HEK293 (cell line): ENCODE measurements at regions not wholly inside any gene's neighbourhood (a gene's known extent, or its start where the extent isn't known, plus 50 kb on each side); places are given as distances from the start of the nearest gene placed in this dataset.

ENCODE experiments used
- CTCF ChIA-PET: fragments of 350-600 bp; formaldehyde crosslinking; extraction: SDS; loops from one replicate; lab custom pipeline; 2021; ENCODE audit warnings: antibody characterized with exemption; lab: Yijun Ruan, JAX
- POLR2A ChIA-PET: fragments of 300-600 bp; formaldehyde crosslinking; extraction: SDS; loops from one replicate; lab custom pipeline; 2020; ENCODE audit warnings: antibody characterized with exemption, inconsistent platforms; lab: Yijun Ruan, JAX
- H3K27ac ChIP-seq: fragments of 200-500 bp; sonication (Bioruptor generic); 2 replicates; pipeline ENCODE4 v1.5.1; 2014; ENCODE audit warnings: low read depth, low read length, control low read depth, inconsistent platforms; ENCODE audit errors: extremely low read depth
- H3K36me3 ChIP-seq, 2 experiments: fragments of 200-500 bp in 1 of 2; sonication (Bioruptor generic) in 1 of 2; 1 replicate in 1 of 2; 2 replicates in 1 of 2; pipeline ENCODE4 v1.5.1; 2014 to 2017; ENCODE audit warnings: inconsistent platforms in 2 of 2, low read length in 2 of 2; ENCODE audit not compliant: control insufficient read depth in 2 of 2, insufficient read depth in 1 of 2
- H3K4me1 ChIP-seq: fragments of 200-500 bp; sonication (Bioruptor generic); 2 replicates; pipeline ENCODE4 v1.5.1; 2014; ENCODE audit warnings: mild to moderate bottlenecking, low read length, inconsistent platforms; ENCODE audit not compliant: control insufficient read depth, insufficient read depth
- H3K4me3 ChIP-seq: 2 replicates; pipeline ENCODE4 v1.5.1; 2011; ENCODE audit warnings: low read depth, mild to moderate bottlenecking, control low read depth, low read length, moderate library complexity
- H3K9me3 ChIP-seq: fragments of 200-500 bp; sonication (Bioruptor generic); 2 replicates; pipeline ENCODE4 v1.5.1; 2014; ENCODE audit warnings: low read depth, low read length, inconsistent platforms; ENCODE audit not compliant: control insufficient read depth, insufficient read depth
- GLI2 ChIP-seq: fragments of 450-650 bp; formaldehyde crosslinking; IDR thresholded peaks from 2 replicates; pipeline ENCODE4; 2017; ENCODE audit warnings: missing biosample characterization, missing genetic modification characterization, low read depth, borderline replicate concordance
- KLF16 ChIP-seq: fragments of 450-650 bp; formaldehyde crosslinking; IDR thresholded peaks from 2 replicates; pipeline ENCODE4 v1.5.1; 2017; ENCODE audit warnings: missing biosample characterization, missing genetic modification characterization
- KLF8 ChIP-seq: fragments of 450-650 bp; formaldehyde crosslinking; IDR thresholded peaks from 2 replicates; pipeline ENCODE4 v1.5.1; 2016; ENCODE audit warnings: missing biosample characterization, missing genetic modification characterization
- SP7 ChIP-seq: fragments of 450-650 bp; formaldehyde crosslinking; IDR thresholded peaks from 2 replicates; pipeline ENCODE4 v1.5.1; 2016; ENCODE audit warnings: missing biosample characterization, missing genetic modification characterization
- TCF7L2 ChIP-seq: IDR thresholded peaks from 2 replicates; pipeline ENCODE4 v1.6.1; 2011; ENCODE audit warnings: low read depth, mild to moderate bottlenecking, inconsistent platforms, low read length, moderate library complexity, borderline replicate concordance
- ZBTB1 ChIP-seq: fragments of 450-650 bp; formaldehyde crosslinking; IDR thresholded peaks from 2 replicates; pipeline ENCODE4 v1.5.1; 2016; ENCODE audit warnings: missing biosample characterization, missing genetic modification characterization
- ZNF544 ChIP-seq: fragments of 450-650 bp; formaldehyde crosslinking; IDR thresholded peaks from 2 replicates; pipeline ENCODE4 v1.5.0; 2017; ENCODE audit warnings: missing biosample characterization, missing genetic modification characterization
- ZNF558 ChIP-seq: fragments of 450-650 bp; formaldehyde crosslinking; IDR thresholded peaks from 2 replicates; pipeline ENCODE4 v1.5.1; 2016; ENCODE audit warnings: missing biosample characterization, missing genetic modification characterization
- TF ChIP-seq, protein P1 (sequence below): fragments of 450-650 bp; formaldehyde crosslinking; IDR thresholded peaks from 2 replicates; pipeline ENCODE4 v1.5.1; 2016; ENCODE audit warnings: missing biosample characterization, missing genetic modification characterization
- TF ChIP-seq, protein P2 (sequence below): fragments of 450-650 bp; IDR thresholded peaks from 2 replicates; pipeline ENCODE4 v1.5.1; 2018; ENCODE audit warnings: missing biosample characterization, mild to moderate bottlenecking, missing genetic modification characterization
- TF ChIP-seq, protein P3 (sequence below): fragments of 450-650 bp; formaldehyde crosslinking; conservative IDR thresholded peaks from 2 replicates; pipeline ENCODE4 v1.5.1; 2016; ENCODE audit warnings: low read depth, missing biosample characterization, missing genetic modification characterization
- TF ChIP-seq, protein P4 (sequence below): fragments of 450-650 bp; formaldehyde crosslinking; IDR thresholded peaks from 2 replicates; pipeline ENCODE4 v1.5.1; 2017; ENCODE audit warnings: missing biosample characterization, missing genetic modification characterization
- TF ChIP-seq, protein P5 (sequence below): fragments of 450-650 bp; formaldehyde crosslinking; IDR thresholded peaks from 2 replicates; pipeline ENCODE4 v1.5.1; 2016; ENCODE audit warnings: missing biosample characterization, missing genetic modification characterization
- TF ChIP-seq, protein P6 (sequence below): fragments of 450-650 bp; formaldehyde crosslinking; IDR thresholded peaks from 2 replicates; pipeline ENCODE4 v1.5.1; 2017; ENCODE audit warnings: missing biosample characterization, mild to moderate bottlenecking, missing genetic modification characterization, moderate library complexity

DNA sequence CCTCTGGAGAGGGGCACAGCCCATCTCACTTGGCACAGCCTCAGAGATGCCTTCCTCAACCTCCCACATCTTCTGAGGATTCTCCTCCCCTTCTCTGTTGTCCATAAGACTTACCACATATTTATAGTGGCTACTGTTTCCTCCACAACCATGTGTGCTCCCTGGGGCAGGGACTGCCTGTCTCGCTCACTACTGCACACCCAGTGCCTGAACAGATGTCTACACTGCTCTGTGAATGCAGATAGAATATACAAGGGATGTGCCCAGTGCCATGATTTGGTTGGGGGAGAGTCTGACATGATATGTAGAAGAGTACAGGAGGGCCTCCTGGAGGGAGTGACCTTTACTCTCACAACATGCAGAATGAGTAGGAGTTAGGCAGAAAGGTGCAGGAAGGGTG, 67.3 kb upstream of the ANO1 start:
- POLR2A ChIA-PET = no interaction called here
- CTCF ChIA-PET = interaction anchor here (0.6 kb wide), 1 partner anchor 52 kb away, joined by 3 read pairs; no protein-coding TSS in a partner anchor
- Histone ChIP-seq H3K27ac (no peak overlapping the region), H3K4me3 (no peak overlapping the region), H3K36me3 (no peaks in the 10 kb centered on the region), H3K4me1 (no peaks in the 10 kb centered on the region), H3K9me3 (no peaks in the 10 kb centered on the region)
- TF ChIP-seq, protein P1, sequence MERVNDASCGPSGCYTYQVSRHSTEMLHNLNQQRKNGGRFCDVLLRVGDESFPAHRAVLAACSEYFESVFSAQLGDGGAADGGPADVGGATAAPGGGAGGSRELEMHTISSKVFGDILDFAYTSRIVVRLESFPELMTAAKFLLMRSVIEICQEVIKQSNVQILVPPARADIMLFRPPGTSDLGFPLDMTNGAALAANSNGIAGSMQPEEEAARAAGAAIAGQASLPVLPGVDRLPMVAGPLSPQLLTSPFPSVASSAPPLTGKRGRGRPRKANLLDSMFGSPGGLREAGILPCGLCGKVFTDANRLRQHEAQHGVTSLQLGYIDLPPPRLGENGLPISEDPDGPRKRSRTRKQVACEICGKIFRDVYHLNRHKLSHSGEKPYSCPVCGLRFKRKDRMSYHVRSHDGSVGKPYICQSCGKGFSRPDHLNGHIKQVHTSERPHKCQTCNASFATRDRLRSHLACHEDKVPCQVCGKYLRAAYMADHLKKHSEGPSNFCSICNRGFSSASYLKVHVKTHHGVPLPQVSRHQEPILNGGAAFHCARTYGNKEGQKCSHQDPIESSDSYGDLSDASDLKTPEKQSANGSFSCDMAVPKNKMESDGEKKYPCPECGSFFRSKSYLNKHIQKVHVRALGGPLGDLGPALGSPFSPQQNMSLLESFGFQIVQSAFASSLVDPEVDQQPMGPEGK (tag by site-specific recombination) = no peak
- no peak for TF ChIP-seq SP7
- TF ChIP-seq ZNF544 = no peak
- TF ChIP-seq, protein P2, sequence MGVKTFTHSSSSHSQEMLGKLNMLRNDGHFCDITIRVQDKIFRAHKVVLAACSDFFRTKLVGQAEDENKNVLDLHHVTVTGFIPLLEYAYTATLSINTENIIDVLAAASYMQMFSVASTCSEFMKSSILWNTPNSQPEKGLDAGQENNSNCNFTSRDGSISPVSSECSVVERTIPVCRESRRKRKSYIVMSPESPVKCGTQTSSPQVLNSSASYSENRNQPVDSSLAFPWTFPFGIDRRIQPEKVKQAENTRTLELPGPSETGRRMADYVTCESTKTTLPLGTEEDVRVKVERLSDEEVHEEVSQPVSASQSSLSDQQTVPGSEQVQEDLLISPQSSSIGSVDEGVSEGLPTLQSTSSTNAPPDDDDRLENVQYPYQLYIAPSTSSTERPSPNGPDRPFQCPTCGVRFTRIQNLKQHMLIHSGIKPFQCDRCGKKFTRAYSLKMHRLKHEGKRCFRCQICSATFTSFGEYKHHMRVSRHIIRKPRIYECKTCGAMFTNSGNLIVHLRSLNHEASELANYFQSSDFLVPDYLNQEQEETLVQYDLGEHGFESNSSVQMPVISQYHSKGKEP (tag by site-specific recombination) = no peak
- TF ChIP-seq ZBTB1 (tag by site-specific recombination) = no peak
- TF ChIP-seq KLF16 (tag by site-specific recombination) = no peak
- TF ChIP-seq, protein P3, sequence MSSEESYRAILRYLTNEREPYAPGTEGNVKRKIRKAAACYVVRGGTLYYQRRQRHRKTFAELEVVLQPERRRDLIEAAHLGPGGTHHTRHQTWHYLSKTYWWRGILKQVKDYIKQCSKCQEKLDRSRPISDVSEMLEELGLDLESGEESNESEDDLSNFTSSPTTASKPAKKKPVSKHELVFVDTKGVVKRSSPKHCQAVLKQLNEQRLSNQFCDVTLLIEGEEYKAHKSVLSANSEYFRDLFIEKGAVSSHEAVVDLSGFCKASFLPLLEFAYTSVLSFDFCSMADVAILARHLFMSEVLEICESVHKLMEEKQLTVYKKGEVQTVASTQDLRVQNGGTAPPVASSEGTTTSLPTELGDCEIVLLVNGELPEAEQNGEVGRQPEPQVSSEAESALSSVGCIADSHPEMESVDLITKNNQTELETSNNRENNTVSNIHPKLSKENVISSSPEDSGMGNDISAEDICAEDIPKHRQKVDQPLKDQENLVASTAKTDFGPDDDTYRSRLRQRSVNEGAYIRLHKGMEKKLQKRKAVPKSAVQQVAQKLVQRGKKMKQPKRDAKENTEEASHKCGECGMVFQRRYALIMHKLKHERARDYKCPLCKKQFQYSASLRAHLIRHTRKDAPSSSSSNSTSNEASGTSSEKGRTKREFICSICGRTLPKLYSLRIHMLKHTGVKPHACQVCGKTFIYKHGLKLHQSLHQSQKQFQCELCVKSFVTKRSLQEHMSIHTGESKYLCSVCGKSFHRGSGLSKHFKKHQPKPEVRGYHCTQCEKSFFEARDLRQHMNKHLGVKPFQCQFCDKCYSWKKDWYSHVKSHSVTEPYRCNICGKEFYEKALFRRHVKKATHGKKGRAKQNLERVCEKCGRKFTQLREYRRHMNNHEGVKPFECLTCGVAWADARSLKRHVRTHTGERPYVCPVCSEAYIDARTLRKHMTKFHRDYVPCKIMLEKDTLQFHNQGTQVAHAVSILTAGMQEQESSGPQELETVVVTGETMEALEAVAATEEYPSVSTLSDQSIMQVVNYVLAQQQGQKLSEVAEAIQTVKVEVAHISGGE (tag by site-specific recombination) = no peak
- TF ChIP-seq, protein P4, sequence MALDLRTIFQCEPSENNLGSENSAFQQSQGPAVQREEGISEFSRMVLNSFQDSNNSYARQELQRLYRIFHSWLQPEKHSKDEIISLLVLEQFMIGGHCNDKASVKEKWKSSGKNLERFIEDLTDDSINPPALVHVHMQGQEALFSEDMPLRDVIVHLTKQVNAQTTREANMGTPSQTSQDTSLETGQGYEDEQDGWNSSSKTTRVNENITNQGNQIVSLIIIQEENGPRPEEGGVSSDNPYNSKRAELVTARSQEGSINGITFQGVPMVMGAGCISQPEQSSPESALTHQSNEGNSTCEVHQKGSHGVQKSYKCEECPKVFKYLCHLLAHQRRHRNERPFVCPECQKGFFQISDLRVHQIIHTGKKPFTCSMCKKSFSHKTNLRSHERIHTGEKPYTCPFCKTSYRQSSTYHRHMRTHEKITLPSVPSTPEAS (tag by site-specific recombination) = no peak
- no peak for TF ChIP-seq TCF7L2
- TF ChIP-seq, protein P5, sequence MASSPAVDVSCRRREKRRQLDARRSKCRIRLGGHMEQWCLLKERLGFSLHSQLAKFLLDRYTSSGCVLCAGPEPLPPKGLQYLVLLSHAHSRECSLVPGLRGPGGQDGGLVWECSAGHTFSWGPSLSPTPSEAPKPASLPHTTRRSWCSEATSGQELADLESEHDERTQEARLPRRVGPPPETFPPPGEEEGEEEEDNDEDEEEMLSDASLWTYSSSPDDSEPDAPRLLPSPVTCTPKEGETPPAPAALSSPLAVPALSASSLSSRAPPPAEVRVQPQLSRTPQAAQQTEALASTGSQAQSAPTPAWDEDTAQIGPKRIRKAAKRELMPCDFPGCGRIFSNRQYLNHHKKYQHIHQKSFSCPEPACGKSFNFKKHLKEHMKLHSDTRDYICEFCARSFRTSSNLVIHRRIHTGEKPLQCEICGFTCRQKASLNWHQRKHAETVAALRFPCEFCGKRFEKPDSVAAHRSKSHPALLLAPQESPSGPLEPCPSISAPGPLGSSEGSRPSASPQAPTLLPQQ (tag by site-specific recombination) = no peak
- TF ChIP-seq, protein P6, sequence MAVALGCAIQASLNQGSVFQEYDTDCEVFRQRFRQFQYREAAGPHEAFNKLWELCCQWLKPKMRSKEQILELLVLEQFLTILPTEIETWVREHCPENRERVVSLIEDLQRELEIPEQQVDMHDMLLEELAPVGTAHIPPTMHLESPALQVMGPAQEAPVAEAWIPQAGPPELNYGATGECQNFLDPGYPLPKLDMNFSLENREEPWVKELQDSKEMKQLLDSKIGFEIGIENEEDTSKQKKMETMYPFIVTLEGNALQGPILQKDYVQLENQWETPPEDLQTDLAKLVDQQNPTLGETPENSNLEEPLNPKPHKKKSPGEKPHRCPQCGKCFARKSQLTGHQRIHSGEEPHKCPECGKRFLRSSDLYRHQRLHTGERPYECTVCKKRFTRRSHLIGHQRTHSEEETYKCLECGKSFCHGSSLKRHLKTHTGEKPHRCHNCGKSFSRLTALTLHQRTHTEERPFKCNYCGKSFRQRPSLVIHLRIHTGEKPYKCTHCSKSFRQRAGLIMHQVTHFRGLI = no peak
- TF ChIP-seq GLI2 (tag by site-specific recombination) = no peak
- no peak for TF ChIP-seq KLF8 (tag by site-specific recombination)
- no peak for TF ChIP-seq ZNF558 (tag by site-specific recombination)
